GM23338 (cell line): ENCODE measurements at regions not wholly inside any gene's neighbourhood (a gene's known extent, or its start where the extent isn't known, plus 50 kb on each side); places are given as distances from the start of the nearest gene placed in this dataset.

Experiments
- ATAC-seq: fragments of 200-7000 bp; cut with Tn5 transposase; 3 replicates; pipeline ENCODE4 v1.9.1; 2020
- DNase-seq: peaks from one replicate; pipeline ENCODE4 v3.0.0-alpha.2; 2015; ENCODE audit warnings: low spot score
- H2AFZ ChIP-seq: fragments of 200-600 bp; sonication (generic); 2 replicates; pipeline ENCODE4 v1.8.0; 2016; ENCODE audit warnings: antibody characterized with exemption, mild to moderate bottlenecking, moderate library complexity
- H3F3A ChIP-seq: fragments of 200-600 bp; sonication (generic); replicated peaks from 2 replicates; pipeline ENCODE4 v1.8.0; 2017; ENCODE audit warnings: antibody characterized with exemption, mixed run types, low read depth
- H3K27ac ChIP-seq: fragments of 200-600 bp; sonication (generic); 2 replicates; pipeline ENCODE4 v1.6.1; 2016; ENCODE audit warnings: low read depth
- H3K27me3 ChIP-seq: fragments of 200-600 bp; sonication (generic); 2 replicates; pipeline ENCODE4 v1.8.0; 2016; ENCODE audit warnings: mild to moderate bottlenecking, mixed run types, moderate library complexity; ENCODE audit not compliant: insufficient read depth
- H3K36me3 ChIP-seq: fragments of 200-600 bp; sonication (generic); 2 replicates; pipeline ENCODE4 v1.8.0; 2016; ENCODE audit warnings: mild to moderate bottlenecking; ENCODE audit not compliant: insufficient read depth
- H3K4me1 ChIP-seq: fragments of 200-600 bp; sonication (generic); 2 replicates; pipeline ENCODE4 v1.8.0; 2016; ENCODE audit warnings: mild to moderate bottlenecking, moderate library complexity; ENCODE audit not compliant: insufficient read depth
- H3K4me2 ChIP-seq: fragments of 200-600 bp; sonication (generic); 2 replicates; pipeline ENCODE4 v1.7.1; 2017; ENCODE audit warnings: mixed run types
- H3K4me3 ChIP-seq: fragments of 200-600 bp; sonication (generic); 2 replicates; pipeline ENCODE4 v1.6.1; 2016; ENCODE audit warnings: mixed run types
- H3K79me2 ChIP-seq: fragments of 200-600 bp; sonication (generic); replicated peaks from 2 replicates; pipeline ENCODE4 v1.8.0; 2017; ENCODE audit warnings: mild to moderate bottlenecking; ENCODE audit not compliant: insufficient read depth
- H3K9me2 ChIP-seq: fragments of 200-600 bp; sonication (generic); 2 replicates; pipeline ENCODE4 v1.8.0; 2017; ENCODE audit not compliant: insufficient read depth
- H4K20me1 ChIP-seq: fragments of 200-600 bp; sonication (generic); replicated peaks from 2 replicates; pipeline ENCODE4 v1.8.0; 2017; ENCODE audit warnings: mild to moderate bottlenecking; ENCODE audit not compliant: insufficient read depth
- H3K27ac Mint-ChIP-seq: 2 replicates; pipeline ENCODE4 v1.8.0; 2020; ENCODE audit warnings: inconsistent platforms, mild to moderate bottlenecking, moderate library complexity, mixed read lengths
- H3K27me3 Mint-ChIP-seq: 3 replicates; pipeline ENCODE4 v1.8.0; 2022; ENCODE audit warnings: low read depth, mild to moderate bottlenecking, moderate library complexity, mixed read lengths, inconsistent platforms; ENCODE audit not compliant: insufficient read depth, poor library complexity
- H3K36me3 Mint-ChIP-seq: 3 replicates; pipeline ENCODE4 v1.8.0; 2021; ENCODE audit warnings: low read depth, mild to moderate bottlenecking, inconsistent platforms, moderate library complexity, mixed read lengths
- H3K4me1 Mint-ChIP-seq: 3 replicates; pipeline ENCODE4 v1.8.0; 2020; ENCODE audit warnings: mild to moderate bottlenecking, inconsistent platforms, mixed read lengths
- H3K4me3 Mint-ChIP-seq: 3 replicates; pipeline ENCODE4 v1.8.0; 2021; ENCODE audit warnings: moderate library complexity, mild to moderate bottlenecking, inconsistent platforms, mixed read lengths
- H3K9me3 Mint-ChIP-seq: 3 replicates; pipeline ENCODE4 v1.8.0; 2020; ENCODE audit warnings: moderate library complexity, mild to moderate bottlenecking, inconsistent platforms, mixed read lengths
- CREB1 ChIP-seq: fragments of 250-450 bp; sonication (Bioruptor Pico); IDR thresholded peaks from 2 replicates; pipeline ENCODE4 v1.5.0; 2020; ENCODE audit warnings: low read depth, mild to moderate bottlenecking, moderate library complexity
- ETS1 ChIP-seq: IDR thresholded peaks from 2 replicates; pipeline ENCODE4 v1.6.1; 2016; ENCODE audit warnings: antibody characterized with exemption
- EZH2 ChIP-seq: fragments of 200-600 bp; sonication (generic); IDR thresholded peaks from one replicate; pipeline ENCODE4 v1.8.0; 2017; ENCODE audit warnings: antibody characterized with exemption, mild to moderate bottlenecking, low read depth; ENCODE audit not compliant: unreplicated experiment
- EZH2phosphoT487 ChIP-seq: fragments of 200-600 bp; sonication (generic); IDR thresholded peaks from one replicate; pipeline ENCODE4 v1.8.1; 2018; ENCODE audit warnings: antibody characterized with exemption; ENCODE audit not compliant: unreplicated experiment
- JUNB ChIP-seq: IDR thresholded peaks from one replicate; pipeline ENCODE4 v1.6.1; 2016; ENCODE audit warnings: antibody characterized with exemption; ENCODE audit not compliant: unreplicated experiment
- NANOG ChIP-seq: IDR thresholded peaks from 2 replicates; pipeline ENCODE4 v1.6.1; 2016; ENCODE audit warnings: antibody characterized with exemption, borderline replicate concordance
- POLR2AphosphoS5 ChIP-seq: IDR thresholded peaks from 2 replicates; pipeline ENCODE4 v1.6.1; 2016; ENCODE audit warnings: antibody characterized with exemption, low read depth
- STAT1 ChIP-seq: IDR thresholded peaks from one replicate; pipeline ENCODE4 v1.6.1; 2016; ENCODE audit warnings: antibody characterized with exemption; ENCODE audit not compliant: unreplicated experiment
- ZNF114 ChIP-seq: fragments of 250-450 bp; sonication (Bioruptor Pico); IDR thresholded peaks from 2 replicates; pipeline ENCODE4 v1.5.0; 2020; ENCODE audit warnings: mild to moderate bottlenecking, moderate library complexity
- ZNF331 ChIP-seq: fragments of 250-450 bp; sonication (Bioruptor Pico); IDR thresholded peaks from 2 replicates; pipeline ENCODE4 v1.5.0; 2020; ENCODE audit warnings: low read depth, mild to moderate bottlenecking, moderate library complexity
- ZNF462 ChIP-seq: fragments of 250-450 bp; sonication (Bioruptor Pico); IDR thresholded peaks from 2 replicates; pipeline ENCODE4 v1.5.0; 2020; ENCODE audit warnings: mild to moderate bottlenecking, moderate library complexity
- TF ChIP-seq, protein P1 (sequence below): IDR thresholded peaks from one replicate; pipeline ENCODE4 v1.6.1; 2018; ENCODE audit warnings: antibody characterized with exemption; ENCODE audit not compliant: unreplicated experiment

DNA sequence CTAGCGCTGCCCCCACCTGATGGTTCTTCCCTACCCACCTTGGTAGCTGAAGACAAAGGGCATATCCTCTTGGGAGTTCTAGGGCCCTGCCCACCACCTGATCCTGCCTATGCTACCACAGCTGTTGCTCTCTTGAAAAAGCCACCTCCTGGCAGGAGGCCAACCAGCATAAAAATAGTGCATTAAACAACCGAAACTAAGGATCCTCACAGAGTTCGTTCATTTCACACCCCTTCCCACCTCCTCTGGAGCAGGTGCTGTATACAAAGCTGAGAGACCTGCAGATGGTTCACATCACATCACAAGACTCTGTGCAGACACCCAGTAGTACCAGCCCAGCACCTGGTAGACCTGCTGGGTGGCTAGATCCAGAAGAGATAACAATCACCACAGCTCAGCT is 1348.0 kb upstream of the TMEFF2 start (continued):
- TF ChIP-seq, protein P1, sequence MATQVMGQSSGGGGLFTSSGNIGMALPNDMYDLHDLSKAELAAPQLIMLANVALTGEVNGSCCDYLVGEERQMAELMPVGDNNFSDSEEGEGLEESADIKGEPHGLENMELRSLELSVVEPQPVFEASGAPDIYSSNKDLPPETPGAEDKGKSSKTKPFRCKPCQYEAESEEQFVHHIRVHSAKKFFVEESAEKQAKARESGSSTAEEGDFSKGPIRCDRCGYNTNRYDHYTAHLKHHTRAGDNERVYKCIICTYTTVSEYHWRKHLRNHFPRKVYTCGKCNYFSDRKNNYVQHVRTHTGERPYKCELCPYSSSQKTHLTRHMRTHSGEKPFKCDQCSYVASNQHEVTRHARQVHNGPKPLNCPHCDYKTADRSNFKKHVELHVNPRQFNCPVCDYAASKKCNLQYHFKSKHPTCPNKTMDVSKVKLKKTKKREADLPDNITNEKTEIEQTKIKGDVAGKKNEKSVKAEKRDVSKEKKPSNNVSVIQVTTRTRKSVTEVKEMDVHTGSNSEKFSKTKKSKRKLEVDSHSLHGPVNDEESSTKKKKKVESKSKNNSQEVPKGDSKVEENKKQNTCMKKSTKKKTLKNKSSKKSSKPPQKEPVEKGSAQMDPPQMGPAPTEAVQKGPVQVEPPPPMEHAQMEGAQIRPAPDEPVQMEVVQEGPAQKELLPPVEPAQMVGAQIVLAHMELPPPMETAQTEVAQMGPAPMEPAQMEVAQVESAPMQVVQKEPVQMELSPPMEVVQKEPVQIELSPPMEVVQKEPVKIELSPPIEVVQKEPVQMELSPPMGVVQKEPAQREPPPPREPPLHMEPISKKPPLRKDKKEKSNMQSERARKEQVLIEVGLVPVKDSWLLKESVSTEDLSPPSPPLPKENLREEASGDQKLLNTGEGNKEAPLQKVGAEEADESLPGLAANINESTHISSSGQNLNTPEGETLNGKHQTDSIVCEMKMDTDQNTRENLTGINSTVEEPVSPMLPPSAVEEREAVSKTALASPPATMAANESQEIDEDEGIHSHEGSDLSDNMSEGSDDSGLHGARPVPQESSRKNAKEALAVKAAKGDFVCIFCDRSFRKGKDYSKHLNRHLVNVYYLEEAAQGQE = no peak
- TF ChIP-seq CREB1 = no peak
- no peak for TF ChIP-seq ZNF331 (CRISPR knock-in tag)
- TF ChIP-seq ETS1 = no peak
- TF ChIP-seq POLR2AphosphoS5 = no peak
- TF ChIP-seq NANOG = no peak

DNA sequence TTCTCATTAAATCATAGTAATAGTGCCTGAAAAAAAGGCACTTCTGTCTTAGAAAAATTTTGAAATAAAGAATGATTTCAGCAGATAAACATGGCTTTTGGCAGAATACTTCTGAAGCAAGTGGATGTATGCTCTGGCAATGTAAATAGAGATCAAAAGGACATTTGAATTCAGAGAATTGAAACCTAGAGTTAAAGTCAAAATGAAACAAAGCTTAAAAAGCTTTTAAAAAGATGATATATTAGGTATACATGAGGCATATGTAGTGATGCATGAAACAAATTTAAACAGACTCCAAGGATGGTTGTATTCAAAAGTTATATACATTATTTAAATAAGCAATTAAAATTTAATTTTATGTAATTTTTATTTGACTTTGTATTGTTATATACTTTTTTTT is 1344.5 kb upstream of the TMEFF2 start:
- no peak overlapping the region for H3K4me2 ChIP-seq
- no peak for DNase-seq
- no peaks in the 10 kb centered on the region for H3K27me3 Mint-ChIP-seq
- no peaks in the 10 kb centered on the region for H3K4me1 Mint-ChIP-seq
- no peaks in the 10 kb centered on the region for H3K36me3 ChIP-seq
- no peak overlapping the region for H2AFZ ChIP-seq
- no peaks in the 10 kb centered on the region for H3K36me3 Mint-ChIP-seq
- no peaks in the 10 kb centered on the region for H3K27me3 ChIP-seq
- no peaks in the 10 kb centered on the region for H3K4me1 ChIP-seq
- no peaks in the 10 kb centered on the region for H4K20me1 ChIP-seq
- H3K27ac Mint-ChIP-seq = no peak overlapping the region
- no peak overlapping the region for H3K4me3 Mint-ChIP-seq
- no peaks in the 10 kb centered on the region for H3K9me2 ChIP-seq
- H3K27ac ChIP-seq = no peak overlapping the region
- H3F3A ChIP-seq = no peaks in the 10 kb centered on the region
- H3K79me2 ChIP-seq = no peaks in the 10 kb centered on the region
- no peak for ATAC-seq
- no peaks in the 10 kb centered on the region; the same call in 2 of the 3 replicates for H3K9me3 Mint-ChIP-seq
- H3K4me3 ChIP-seq = no peak overlapping the region
- TF ChIP-seq, protein P1 = no peak
- TF ChIP-seq ZNF114 (CRISPR knock-in tag) (no peak), STAT1 (no peak), ZNF462 (CRISPR knock-in tag) (no peak), ZNF331 (CRISPR knock-in tag) (no peak), CREB1 (no peak), EZH2phosphoT487 (no peak), JUNB (no peak), EZH2 (no peak)
